Endothelial cell of umbilical vein (primary cell): ENCODE measurements at regions not wholly inside any gene's neighbourhood (a gene's known extent, or its start where the extent isn't known, plus 50 kb on each side); places are given as distances from the start of the nearest gene placed in this dataset.

ENCODE experiments used
- BruUV-seq: library from RNA; stranded (reverse); fragments of 400-500 nt; replicated peaks from 2 replicates; lab custom pipeline; 2021; lab: Mats Ljungman, UMichigan
- CTCF ChIA-PET: fragments of 300-600, 350-600 bp; sonication (Branson Sonifier 250); formaldehyde crosslinking; loops from one replicate; lab custom pipeline; 2021; ENCODE audit warnings: antibody characterized with exemption, inconsistent platforms; lab: Charles Lee
- POLR2A ChIA-PET: fragments of 300-600, 350-600 bp; sonication (Branson Sonifier 250); formaldehyde crosslinking; loops from one replicate; lab custom pipeline; 2021; ENCODE audit warnings: antibody characterized with exemption, inconsistent platforms; lab: Charles Lee
- DNase-seq: peaks from one replicate; pipeline ENCODE4 v3.0.0-alpha.2; 2011; ENCODE audit warnings: low read depth, low spot score
- FAIRE-seq: peaks from 2 replicates; lab custom pipeline; 2011; peaks lifted over from hg19 to GRCh38; lab: Jason Lieb, UNC
- H2AFZ ChIP-seq: 2 replicates; pipeline ENCODE4 v1.6.0; 2012; ENCODE audit warnings: low read depth, low read length, control low read depth, inconsistent platforms
- H3K27ac ChIP-seq: 2 replicates; pipeline ENCODE4 v1.5.1; 2011; ENCODE audit warnings: low read depth, mild to moderate bottlenecking, control low read depth, low read length, moderate library complexity; ENCODE audit not compliant: insufficient read depth
- H3K27me3 ChIP-seq, 2 experiments: 2 replicates each; pipeline versions ENCODE4 v1.6.0 to v1.6.1; 2011; ENCODE audit warnings: low read length in 2 of 2, mixed read lengths in 1 of 2; ENCODE audit not compliant: control insufficient read depth in 2 of 2, insufficient read depth in 2 of 2
- H3K36me3 ChIP-seq, 2 experiments: 2 replicates in 1 of 2; 3 replicates in 1 of 2; pipeline ENCODE4 v1.5.1; 2011; ENCODE audit warnings: low read length in 2 of 2, mild to moderate bottlenecking in 1 of 2, moderate library complexity in 1 of 2; ENCODE audit not compliant: control insufficient read depth in 2 of 2, insufficient read depth in 2 of 2; ENCODE audit errors: extremely low read depth in 1 of 2
- H3K4me1 ChIP-seq: 3 replicates; pipeline ENCODE4 v1.5.1; 2011; ENCODE audit warnings: mild to moderate bottlenecking, low read length; ENCODE audit not compliant: control insufficient read depth, insufficient read depth; ENCODE audit errors: extremely low read depth
- H3K4me2 ChIP-seq: 2 replicates; pipeline ENCODE4 v1.6.1; 2011; ENCODE audit warnings: low read length, control low read depth, mixed read lengths; ENCODE audit not compliant: insufficient read depth
- H3K4me3 ChIP-seq, 3 experiments: fragments of 200-600 bp in 1 of 3; sonication (generic), shearing (Covaris generic) in 1 of 3; replicated peaks in 1 of 3; 2 replicates each; pipeline ENCODE4 v1.5.1; 2011 to 2016; ENCODE audit warnings: control low read depth in 3 of 3, low read length in 3 of 3, mild to moderate bottlenecking in 2 of 3, inconsistent platforms in 1 of 3, low read depth in 1 of 3, moderate library complexity in 1 of 3; ENCODE audit not compliant: insufficient read depth in 1 of 3
- H3K79me2 ChIP-seq: 2 replicates; pipeline ENCODE4 v1.6.0; 2012; ENCODE audit warnings: low read length, inconsistent platforms; ENCODE audit not compliant: control insufficient read depth, insufficient read depth
- H3K9ac ChIP-seq: replicated peaks from 2 replicates; pipeline ENCODE3; 2011; ENCODE audit warnings: low read length, control low read depth; ENCODE audit not compliant: insufficient read depth; ENCODE audit errors: extremely low read depth
- H3K9me1 ChIP-seq: replicated peaks from 3 replicates; pipeline ENCODE4 v1.6.0; 2011; ENCODE audit warnings: mild to moderate bottlenecking, low read length; ENCODE audit not compliant: control insufficient read depth, insufficient read depth; ENCODE audit errors: extremely low read depth
- H3K9me3 ChIP-seq: replicated peaks from 2 replicates; pipeline ENCODE4 v1.5.1; 2012; ENCODE audit warnings: low read length, inconsistent platforms; ENCODE audit not compliant: control insufficient read depth, insufficient read depth
- H4K20me1 ChIP-seq: replicated peaks from 2 replicates; pipeline ENCODE3; 2011; ENCODE audit warnings: mild to moderate bottlenecking, low read length; ENCODE audit not compliant: control insufficient read depth, insufficient read depth; ENCODE audit errors: extremely low read depth
- CTCF ChIP-seq, 2 donors: IDR thresholded peaks; 1 replicate in 1 of 2; 2 replicates in 1 of 2; pipeline ENCODE4 v1.5.1; 2011; ENCODE audit warnings: low read length in 2 of 2, mild to moderate bottlenecking in 2 of 2, moderate library complexity in 2 of 2, control low read depth in 1 of 2, inconsistent platforms in 1 of 2, low read depth in 1 of 2; ENCODE audit not compliant: insufficient read depth in 1 of 2; ENCODE audit errors: extremely low read depth in 1 of 2
- EZH2 ChIP-seq: IDR thresholded peaks from 2 replicates; pipeline ENCODE4 v1.6.1; 2012; ENCODE audit warnings: borderline replicate concordance, low read depth, mild to moderate bottlenecking, moderate library complexity, low read length, inconsistent platforms; ENCODE audit not compliant: severe bottlenecking
- FOS ChIP-seq: IDR thresholded peaks from 2 replicates; pipeline ENCODE4 v1.6.1; 2011; ENCODE audit warnings: mild to moderate bottlenecking, low read length, moderate library complexity, borderline replicate concordance; ENCODE audit not compliant: insufficient read depth
- GATA2 ChIP-seq: IDR thresholded peaks from 2 replicates; pipeline ENCODE4 v1.7.0; 2011; ENCODE audit warnings: low read depth, mild to moderate bottlenecking, moderate library complexity, mixed read lengths, low read length; ENCODE audit not compliant: insufficient read length, insufficient read depth
- JUN ChIP-seq: IDR thresholded peaks from 2 replicates; pipeline ENCODE4 v1.6.1; 2011; ENCODE audit warnings: borderline replicate concordance, low read depth; ENCODE audit not compliant: insufficient read length, insufficient read depth
- MYC ChIP-seq: IDR thresholded peaks from one replicate; pipeline ENCODE4 v1.6.1; 2011; ENCODE audit warnings: mild to moderate bottlenecking, low read depth, low read length
- POLR2A ChIP-seq: IDR thresholded peaks from 2 replicates; pipeline ENCODE4 v1.6.1; 2012; ENCODE audit warnings: low read depth, mild to moderate bottlenecking, control low read depth, low read length
- POLR2AphosphoS5 ChIP-seq: IDR thresholded peaks from 2 replicates; pipeline ENCODE4 v1.6.1; 2012; ENCODE audit warnings: low read depth, mild to moderate bottlenecking, control low read depth, low read length, moderate library complexity; ENCODE audit not compliant: insufficient read depth
- dilution Hi-C: fragments of 300-500 bp; cut with MboI; formaldehyde crosslinking; loops from one replicate; pipeline ENCODE4 v1.15.0; 2019; ENCODE audit warnings: low sequenced_read_pairs; ENCODE audit not compliant: extremely low pct_ligation_motif_present
- intact Hi-C: fragments of 100-400 bp; cut with micrococcal nuclease; formaldehyde crosslinking; loops from one replicate; pipeline ENCODE4 v1.10.0; 2022
- TF ChIP-seq, protein P1 (sequence below): IDR thresholded peaks from 2 replicates; pipeline ENCODE4 v1.6.1; 2011; ENCODE audit not compliant: insufficient read depth, insufficient read length

- H3K27ac ChIP-seq, result no peak overlapping the region
- no TSS peak for BruUV-seq
- dilution Hi-C loops, result no loop called here
Observed at GRCh38 chr10:28922861-28923260, 245.5 kb downstream of the BAMBI start.

More at GRCh38 chr10:28922861-28923260, 245.5 kb downstream of the BAMBI start:
- intact Hi-C loops, result no loop called here
- TF ChIP-seq FOS (no peak), POLR2AphosphoS5 (no peak), CTCF (IDR thresholded peaks at IDR 0.05; ENCODE audit: extremely low read depth in 1 of 2, insufficient read depth in 1 of 2, low read depth in 1 of 2, low read length in 2 of 2) (no peak), MYC (no peak), POLR2A (no peak), JUN (no peak), EZH2 (no peak), GATA2 (no peak)
- TF ChIP-seq, protein P1, sequence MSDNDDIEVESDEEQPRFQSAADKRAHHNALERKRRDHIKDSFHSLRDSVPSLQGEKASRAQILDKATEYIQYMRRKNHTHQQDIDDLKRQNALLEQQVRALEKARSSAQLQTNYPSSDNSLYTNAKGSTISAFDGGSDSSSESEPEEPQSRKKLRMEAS, result no peak
- Histone ChIP-seq H3K9me3 (no peaks in the 10 kb centered on the region), H3K9ac (no peak overlapping the region), H3K4me3 (no peak overlapping the region), H3K27me3 (peaks cover 8 to 24% of the 10 kb centered on the region in 2 experiments), H3K4me1 (no peaks in the 10 kb centered on the region), H2AFZ (no peak overlapping the region), H4K20me1 (no peaks in the 10 kb centered on the region), H3K4me2 (no peak overlapping the region), H3K9me1 (no peaks in the 10 kb centered on the region), H3K79me2 (no peaks in the 10 kb centered on the region), H3K36me3 (no peaks in the 10 kb centered on the region)
- no peak for DNase-seq
- CTCF ChIA-PET, result interaction anchor here (1.2 kb wide), 1 partner anchor 70 kb away, joined by 3 read pairs; no protein-coding TSS in a partner anchor
- no peak for FAIRE-seq
- POLR2A ChIA-PET, result no interaction called here
